ENCODE measurements at regions not wholly inside any gene's neighbourhood (a gene's known extent, or its start where the extent isn't known, plus 50 kb on each side); places are given as distances from the start of the nearest gene placed in this dataset.

DNA sequence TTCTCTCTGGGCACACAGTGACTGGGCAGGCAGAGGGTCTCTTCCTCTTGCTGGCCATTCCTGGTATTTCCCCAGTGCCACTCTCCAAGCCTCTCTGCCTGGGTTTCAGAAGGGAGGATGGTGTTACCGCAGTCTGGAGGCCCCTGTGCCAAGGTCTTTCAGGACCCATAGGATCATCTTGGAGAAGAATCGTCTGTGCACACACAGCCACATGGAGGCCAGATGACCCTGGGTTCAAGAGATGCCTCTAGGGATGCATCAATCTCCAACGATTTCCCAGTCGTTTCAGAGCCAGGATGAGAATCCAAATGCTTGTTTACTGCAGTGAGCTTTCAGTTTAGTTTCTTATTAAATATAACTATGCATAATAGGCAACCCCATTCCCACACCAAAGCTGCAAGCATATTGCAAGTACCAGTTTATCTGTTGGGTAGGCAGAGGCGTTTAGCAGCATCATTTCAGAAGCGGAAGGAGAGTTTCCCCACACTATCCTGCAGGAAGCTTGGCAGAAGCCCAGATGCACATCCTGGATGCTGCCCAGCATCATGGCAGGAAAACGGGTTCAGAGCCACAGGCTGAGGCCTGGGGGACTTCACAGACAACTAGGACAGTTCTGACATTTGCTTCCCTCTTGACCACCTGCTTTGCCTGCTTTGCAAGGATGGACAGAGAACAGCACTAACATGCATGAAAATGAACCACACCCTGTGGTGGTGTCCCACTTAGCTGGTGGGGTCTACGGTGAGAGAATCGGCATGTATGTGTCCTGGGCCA lies 134.7 kb upstream of the FAM20C start:
- no peak for TF ChIP-seq POLR2AphosphoS5 (IDR thresholded peaks at IDR 0.05)
- TF ChIP-seq, protein P1, sequence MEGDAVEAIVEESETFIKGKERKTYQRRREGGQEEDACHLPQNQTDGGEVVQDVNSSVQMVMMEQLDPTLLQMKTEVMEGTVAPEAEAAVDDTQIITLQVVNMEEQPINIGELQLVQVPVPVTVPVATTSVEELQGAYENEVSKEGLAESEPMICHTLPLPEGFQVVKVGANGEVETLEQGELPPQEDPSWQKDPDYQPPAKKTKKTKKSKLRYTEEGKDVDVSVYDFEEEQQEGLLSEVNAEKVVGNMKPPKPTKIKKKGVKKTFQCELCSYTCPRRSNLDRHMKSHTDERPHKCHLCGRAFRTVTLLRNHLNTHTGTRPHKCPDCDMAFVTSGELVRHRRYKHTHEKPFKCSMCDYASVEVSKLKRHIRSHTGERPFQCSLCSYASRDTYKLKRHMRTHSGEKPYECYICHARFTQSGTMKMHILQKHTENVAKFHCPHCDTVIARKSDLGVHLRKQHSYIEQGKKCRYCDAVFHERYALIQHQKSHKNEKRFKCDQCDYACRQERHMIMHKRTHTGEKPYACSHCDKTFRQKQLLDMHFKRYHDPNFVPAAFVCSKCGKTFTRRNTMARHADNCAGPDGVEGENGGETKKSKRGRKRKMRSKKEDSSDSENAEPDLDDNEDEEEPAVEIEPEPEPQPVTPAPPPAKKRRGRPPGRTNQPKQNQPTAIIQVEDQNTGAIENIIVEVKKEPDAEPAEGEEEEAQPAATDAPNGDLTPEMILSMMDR (IDR thresholded peaks at IDR 0.05): no peak
